ENCODE measurements at regions not wholly inside any gene's neighbourhood (a gene's known extent, or its start where the extent isn't known, plus 50 kb on each side); places are given as distances from the start of the nearest gene placed in this dataset.
"Not testable (repeated sequence)": the region's sequence is repeated elsewhere in the genome, so short reads cannot be mapped to it uniquely, and the experiment has no call there.

DNA sequence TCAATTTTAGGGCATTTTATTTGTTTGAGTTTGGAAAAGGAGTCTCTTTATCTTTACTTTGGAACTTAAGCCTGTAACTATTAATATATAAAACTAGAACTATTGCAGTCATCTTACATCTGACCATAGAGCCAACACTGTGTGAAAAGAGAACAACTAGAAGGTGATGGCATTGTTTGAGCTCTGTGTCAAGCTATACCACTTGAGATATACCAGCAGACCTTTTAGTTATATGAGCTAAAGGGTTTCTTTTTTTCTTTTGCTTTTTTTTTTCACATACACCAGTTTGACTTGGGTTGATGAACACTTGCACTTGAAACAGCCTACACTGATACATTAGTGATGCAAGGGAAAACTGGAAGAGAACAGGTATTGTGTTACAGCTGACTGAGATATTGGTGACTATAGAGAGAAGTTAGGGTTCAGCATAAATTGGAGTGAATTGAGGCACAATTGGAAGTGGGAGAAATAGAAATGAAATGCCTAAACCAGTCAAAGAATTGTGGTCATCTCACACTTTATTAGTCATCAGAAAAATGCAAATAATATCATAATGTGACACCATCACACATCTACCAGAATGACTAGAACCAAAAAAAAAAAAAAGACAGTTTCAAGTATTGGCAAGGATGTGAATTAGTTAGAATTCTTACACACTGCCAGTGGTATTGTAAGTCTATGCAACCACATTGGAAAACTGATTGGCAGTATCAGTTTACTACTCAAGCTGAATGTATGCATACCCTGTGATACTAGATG lies 60.9 kb downstream of the ADRB2 start:
- Histone ChIP-seq H3K9me3 (no peaks in the 10 kb centered on the region), H3K27me3 (no peaks in the 10 kb centered on the region), H3K36me3 (no peaks in the 10 kb centered on the region), H3K4me1 (no peaks in the 10 kb centered on the region), H3K27ac (no peak overlapping the region), H3K4me3 (no peak overlapping the region)
- intact Hi-C loops (cut with DNase I; ENCODE audit: low total_unique reads), result no loop called here
- in situ Hi-C loops (cut with MboI; ENCODE audit: low pct_ligation_motif_present in 1 of 4, low pct_unique_long_range_greater_than_20kb in 1 of 4, low sequenced_read_pairs in 3 of 4), result no loop called here
- no peak for DNase-seq
- no peak for TF ChIP-seq POLR2A (IDR thresholded peaks at IDR 0.05)
- TF ChIP-seq EP300 (IDR thresholded peaks at IDR 0.05; ENCODE audit: low read depth), result no peak
- no peak for TF ChIP-seq CTCF (IDR thresholded peaks at IDR 0.05)
- no peak for TF ChIP-seq POLR2AphosphoS5 (IDR thresholded peaks at IDR 0.05)

DNA sequence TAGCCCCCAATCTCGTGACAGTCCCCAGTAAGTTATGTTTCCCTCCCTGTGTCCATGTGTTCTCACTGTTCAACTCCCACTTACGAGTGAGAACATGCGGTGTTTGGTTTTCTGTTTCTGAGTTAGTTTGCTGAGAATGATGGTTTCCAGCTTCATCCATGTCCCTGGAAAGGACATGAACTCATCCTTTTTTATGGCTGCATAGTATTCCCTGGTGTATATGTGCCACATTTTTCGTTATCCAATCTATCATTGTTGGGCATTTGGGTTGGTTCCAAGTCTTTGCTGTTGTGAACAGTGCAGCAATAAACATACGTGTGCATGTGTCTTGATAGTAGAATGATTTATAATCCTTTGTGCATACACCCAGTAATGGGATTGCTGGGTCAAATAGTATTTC lies 63.5 kb downstream of the ADRB2 start:
- H3K4me1 ChIP-seq; H3K9me3 ChIP-seq; H3K4me3 ChIP-seq; H3K36me3 ChIP-seq; H3K27me3 ChIP-seq; H3K27ac ChIP-seq; intact Hi-C loops (cut with DNase I; ENCODE audit: low total_unique reads); in situ Hi-C loops (cut with MboI; ENCODE audit: low pct_ligation_motif_present in 1 of 4, low pct_unique_long_range_greater_than_20kb in 1 of 4, low sequenced_read_pairs in 3 of 4); DNase-seq: not testable (repeated sequence)
- 65 to 82% methylated on average over 5 of the region's 5 CpGs for WGBS, 2 donors (ENCODE audit: low coverage in 1 of 2)

DNA sequence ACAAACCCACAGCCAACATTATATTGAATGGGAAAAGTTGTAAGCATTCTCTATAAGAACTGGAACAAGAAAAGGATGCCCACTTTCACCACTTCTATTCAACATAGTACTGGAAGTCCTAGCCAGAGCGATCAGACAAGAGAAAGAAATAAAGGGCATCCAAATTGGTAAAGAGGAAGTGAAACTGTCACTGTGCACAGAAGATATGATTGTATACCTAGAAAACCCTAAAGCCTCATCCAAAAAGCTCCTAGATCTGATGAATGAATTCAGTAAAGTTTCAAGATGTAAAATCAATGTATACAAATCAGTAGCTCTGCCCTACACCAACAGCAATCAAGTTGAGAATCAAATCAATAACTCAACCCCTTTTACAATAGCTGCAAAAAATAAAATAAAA lies 69.0 kb downstream of the ADRB2 start:
- H3K4me3 ChIP-seq; intact Hi-C loops (cut with DNase I; ENCODE audit: low total_unique reads); DNase-seq; H3K9me3 ChIP-seq; H3K36me3 ChIP-seq; in situ Hi-C loops (cut with MboI; ENCODE audit: low pct_ligation_motif_present in 1 of 4, low pct_unique_long_range_greater_than_20kb in 1 of 4, low sequenced_read_pairs in 3 of 4); H3K27ac ChIP-seq; H3K27me3 ChIP-seq; H3K4me1 ChIP-seq: not testable (repeated sequence)
- 56 to 83% methylated on average over 1 of the region's 1 CpG for WGBS, 2 donors (ENCODE audit: low coverage in 1 of 2)

- TF ChIP-seq CTCF (IDR thresholded peaks at IDR 0.05), result no peak
- peak; percentile 91 for TF ChIP-seq EP300 (IDR thresholded peaks at IDR 0.05; ENCODE audit: low read depth)
- peak; percentile 20 to 63 (median 55) for TF ChIP-seq POLR2AphosphoS5 (IDR thresholded peaks at IDR 0.05)
- TF ChIP-seq POLR2A (IDR thresholded peaks at IDR 0.05), result no peak
- H3K27me3 ChIP-seq, result no peaks in the 10 kb centered on the region
- H3K27ac ChIP-seq, result no peak overlapping the region
- no peak overlapping the region for H3K4me3 ChIP-seq
- peak; percentile 34 for DNase-seq
- in situ Hi-C loops (cut with MboI; ENCODE audit: low pct_ligation_motif_present in 1 of 4, low pct_unique_long_range_greater_than_20kb in 1 of 4, low sequenced_read_pairs in 3 of 4), result no loop called here
- no peaks in the 10 kb centered on the region for H3K36me3 ChIP-seq
- peaks cover 0 to 5% of the 10 kb centered on the region in 2 donors for H3K9me3 ChIP-seq
- peaks cover 0 to 5% (median 2%) of the 10 kb centered on the region in 4 donors for H3K4me1 ChIP-seq
- WGBS, 2 donors (ENCODE audit: low coverage in 1 of 2), result 46 to 47% methylated on average over 3 to 9 of the region's 9 CpGs
- intact Hi-C loops (cut with DNase I; ENCODE audit: low total_unique reads), result no loop called here
Measured at GRCh38 chr5:148897842-148898241, 71.4 kb downstream of the ADRB2 start.

GRCh38 chr5:148898413-148899075 lies 72.1 kb downstream of the ADRB2 start:
- Histone ChIP-seq H3K27ac (peak overlapping the region in 1 of 4 donors; percentile 38), H3K4me1 (peaks cover 0 to 5% (median 2%) of the 10 kb centered on the region in 4 donors), H3K27me3 (no peaks in the 10 kb centered on the region), H3K36me3 (no peaks in the 10 kb centered on the region), H3K9me3 (peaks cover 0 to 5% of the 10 kb centered on the region in 2 donors), H3K4me3 (no peak overlapping the region)
- 83 to 85% methylated on average over 2 of the region's 2 CpGs for WGBS, 2 donors (ENCODE audit: low coverage in 1 of 2)
- in situ Hi-C loops (cut with MboI; ENCODE audit: low pct_ligation_motif_present in 1 of 4, low pct_unique_long_range_greater_than_20kb in 1 of 4, low sequenced_read_pairs in 3 of 4), result no loop called here
- DNase-seq, result no peak
- intact Hi-C loops (cut with DNase I; ENCODE audit: low total_unique reads), result no loop called here
- TF ChIP-seq EP300 (IDR thresholded peaks at IDR 0.05; ENCODE audit: low read depth), result no peak
- TF ChIP-seq CTCF (IDR thresholded peaks at IDR 0.05), result no peak
- no peak for TF ChIP-seq POLR2AphosphoS5 (IDR thresholded peaks at IDR 0.05)
- TF ChIP-seq POLR2A (IDR thresholded peaks at IDR 0.05), result no peak
